ENCODE measurements at regions not wholly inside any gene's neighbourhood (a gene's known extent, or its start where the extent isn't known, plus 50 kb on each side); places are given as distances from the start of the nearest gene placed in this dataset.
"Not testable (repeated sequence)": the region's sequence is repeated elsewhere in the genome, so short reads cannot be mapped to it uniquely, and the experiment has no call there.

GRCh38 chr6:60477747-60478146 lies 1808.3 kb downstream of the KHDRBS2 start:
- ATAC-seq; intact Hi-C loops (cut with DNase I); DNase-seq; H3K27me3 ChIP-seq; H3K4me1 ChIP-seq; H3K36me3 ChIP-seq; H3K9me3 ChIP-seq; H3K4me3 ChIP-seq; H3K27ac ChIP-seq: not testable (repeated sequence)
- peak in 1 of 4 donors; percentile 7 for TF ChIP-seq CTCF (IDR thresholded peaks at IDR 0.05)

- intact Hi-C loops (cut with DNase I); H3K9me3 ChIP-seq; H3K36me3 ChIP-seq; H3K27me3 ChIP-seq; H3K27ac ChIP-seq; ATAC-seq; H3K4me1 ChIP-seq; H3K4me3 ChIP-seq; DNase-seq: not testable (repeated sequence)
- WGBS (ENCODE audit: insufficient coverage, low coverage, low lambda C conversion rate, missing lambda C conversion rate) = 79% methylated on average over 2 of the region's 2 CpGs
Observed at GRCh38 chr6:60473805-60474204, 1812.2 kb downstream of the KHDRBS2 start.

- WGBS (ENCODE audit: insufficient coverage, low coverage, low lambda C conversion rate, missing lambda C conversion rate) = 67% methylated on average over 3 of the region's 3 CpGs
- not testable (repeated sequence) for ATAC-seq, H3K4me1 ChIP-seq
Observed at GRCh38 chr6:60471426-60471825, 1814.6 kb downstream of the KHDRBS2 start.

GRCh38 chr6:60450428-60450827 lies 1835.6 kb downstream of the KHDRBS2 start:
- H3K27me3 ChIP-seq; H3K4me3 ChIP-seq; H3K4me1 ChIP-seq; DNase-seq; H3K36me3 ChIP-seq; intact Hi-C loops (cut with DNase I); H3K27ac ChIP-seq; H3K9me3 ChIP-seq: not testable (repeated sequence)
- WGBS (ENCODE audit: insufficient coverage, low coverage, low lambda C conversion rate, missing lambda C conversion rate) = 29% methylated on average over 1 of the region's 1 CpG
- peak; percentile 45 to 65 (median 57) for ATAC-seq

More at GRCh38 chr6:60471426-60471825, 1814.6 kb downstream of the KHDRBS2 start:
- DNase-seq; H3K36me3 ChIP-seq; H3K9me3 ChIP-seq; H3K27ac ChIP-seq; intact Hi-C loops (cut with DNase I); H3K27me3 ChIP-seq; H3K4me3 ChIP-seq: not testable (repeated sequence)

- H3K4me1 ChIP-seq; H3K27ac ChIP-seq; H3K27me3 ChIP-seq; DNase-seq; H3K36me3 ChIP-seq; H3K4me3 ChIP-seq; intact Hi-C loops (cut with DNase I); H3K9me3 ChIP-seq: not testable (repeated sequence)
- ATAC-seq = peak in 1 of 4 donors; percentile 31
- 40% methylated on average over 1 of the region's 3 CpGs for whole genome bisulfite sequencing (ENCODE audit: insufficient coverage, low coverage, low lambda C conversion rate, missing lambda C conversion rate)
Observed at GRCh38 chr6:60444532-60444931, 1841.5 kb downstream of the KHDRBS2 start.

GRCh38 chr6:60439709-60440108 lies 1846.3 kb downstream of the KHDRBS2 start:
- H3K4me3 ChIP-seq; H3K27me3 ChIP-seq; ATAC-seq; H3K9me3 ChIP-seq; DNase-seq; H3K36me3 ChIP-seq; H3K4me1 ChIP-seq; H3K27ac ChIP-seq; intact Hi-C loops (cut with DNase I): not testable (repeated sequence)
- WGBS (ENCODE audit: insufficient coverage, low coverage, low lambda C conversion rate, missing lambda C conversion rate) = 57% methylated on average over 3 of the region's 3 CpGs

GRCh38 chr6:60422691-60423090 lies 1863.3 kb downstream of the KHDRBS2 start:
- intact Hi-C loops (cut with DNase I); H3K36me3 ChIP-seq; DNase-seq; H3K4me3 ChIP-seq; H3K4me1 ChIP-seq; H3K27me3 ChIP-seq; ATAC-seq; H3K27ac ChIP-seq; H3K9me3 ChIP-seq: not testable (repeated sequence)
- WGBS (ENCODE audit: insufficient coverage, low coverage, low lambda C conversion rate, missing lambda C conversion rate) = no CpG with 5 or more reads among the region's 1 CpG

GRCh38 chr6:60416118-60416517 lies 1869.9 kb downstream of the KHDRBS2 start:
- DNase-seq; intact Hi-C loops (cut with DNase I); H3K36me3 ChIP-seq; H3K4me3 ChIP-seq; H3K27ac ChIP-seq; H3K9me3 ChIP-seq; H3K27me3 ChIP-seq; H3K4me1 ChIP-seq: not testable (repeated sequence)
- peak in 1 of 4 donors; percentile 42 for ATAC-seq
- WGBS (ENCODE audit: insufficient coverage, low coverage, low lambda C conversion rate, missing lambda C conversion rate) = 67% methylated on average over 1 of the region's 1 CpG

- H3K4me1 ChIP-seq; H3K27me3 ChIP-seq; H3K9me3 ChIP-seq; intact Hi-C loops (cut with DNase I); H3K36me3 ChIP-seq; H3K27ac ChIP-seq; ATAC-seq; H3K4me3 ChIP-seq; DNase-seq: not testable (repeated sequence)
- 90% methylated on average over 1 of the region's 3 CpGs for WGBS (ENCODE audit: insufficient coverage, low coverage, low lambda C conversion rate, missing lambda C conversion rate)
Observed at GRCh38 chr6:60408747-60409146, 1877.3 kb downstream of the KHDRBS2 start.

- H3K9me3 ChIP-seq; DNase-seq; H3K27ac ChIP-seq; H3K27me3 ChIP-seq; intact Hi-C loops (cut with DNase I); H3K4me1 ChIP-seq; H3K4me3 ChIP-seq; H3K36me3 ChIP-seq; ATAC-seq: not testable (repeated sequence)
- WGBS (ENCODE audit: insufficient coverage, low coverage, low lambda C conversion rate, missing lambda C conversion rate) = 49% methylated on average over 3 of the region's 4 CpGs
Observed at GRCh38 chr6:60403268-60403667, 1882.8 kb downstream of the KHDRBS2 start.

- H3K9me3 ChIP-seq; H3K27me3 ChIP-seq; DNase-seq; ATAC-seq; H3K4me1 ChIP-seq; H3K4me3 ChIP-seq; H3K36me3 ChIP-seq; H3K27ac ChIP-seq; intact Hi-C loops (cut with DNase I): not testable (repeated sequence)
- 84% methylated on average over 3 of the region's 3 CpGs for WGBS (ENCODE audit: insufficient coverage, low coverage, low lambda C conversion rate, missing lambda C conversion rate)
Observed at GRCh38 chr6:60402490-60402889, 1883.5 kb downstream of the KHDRBS2 start.
